Epithelial cell of esophagus (primary cell): ENCODE measurements at regions not wholly inside any gene's neighbourhood (a gene's known extent, or its start where the extent isn't known, plus 50 kb on each side); places are given as distances from the start of the nearest gene placed in this dataset.
A peak's percentile ranks its signal among the peaks of the same experiment; 100 is the strongest.

Experiments
- DNase-seq: peaks from one replicate; pipeline ENCODE4 v3.0.0; 2010; ENCODE audit warnings: low read depth
- H3K4me3 ChIP-seq: 2 replicates; pipeline ENCODE4 v1.5.1; 2011; ENCODE audit warnings: mild to moderate bottlenecking, low read length, control low read depth
- TF ChIP-seq, protein P1 (sequence below): IDR thresholded peaks from 2 replicates; pipeline ENCODE4 v1.5.1; 2011; ENCODE audit warnings: low read depth, mild to moderate bottlenecking, low read length, control low read depth, inconsistent platforms; ENCODE audit not compliant: insufficient read depth; ENCODE audit errors: missing control alignments

DNA sequence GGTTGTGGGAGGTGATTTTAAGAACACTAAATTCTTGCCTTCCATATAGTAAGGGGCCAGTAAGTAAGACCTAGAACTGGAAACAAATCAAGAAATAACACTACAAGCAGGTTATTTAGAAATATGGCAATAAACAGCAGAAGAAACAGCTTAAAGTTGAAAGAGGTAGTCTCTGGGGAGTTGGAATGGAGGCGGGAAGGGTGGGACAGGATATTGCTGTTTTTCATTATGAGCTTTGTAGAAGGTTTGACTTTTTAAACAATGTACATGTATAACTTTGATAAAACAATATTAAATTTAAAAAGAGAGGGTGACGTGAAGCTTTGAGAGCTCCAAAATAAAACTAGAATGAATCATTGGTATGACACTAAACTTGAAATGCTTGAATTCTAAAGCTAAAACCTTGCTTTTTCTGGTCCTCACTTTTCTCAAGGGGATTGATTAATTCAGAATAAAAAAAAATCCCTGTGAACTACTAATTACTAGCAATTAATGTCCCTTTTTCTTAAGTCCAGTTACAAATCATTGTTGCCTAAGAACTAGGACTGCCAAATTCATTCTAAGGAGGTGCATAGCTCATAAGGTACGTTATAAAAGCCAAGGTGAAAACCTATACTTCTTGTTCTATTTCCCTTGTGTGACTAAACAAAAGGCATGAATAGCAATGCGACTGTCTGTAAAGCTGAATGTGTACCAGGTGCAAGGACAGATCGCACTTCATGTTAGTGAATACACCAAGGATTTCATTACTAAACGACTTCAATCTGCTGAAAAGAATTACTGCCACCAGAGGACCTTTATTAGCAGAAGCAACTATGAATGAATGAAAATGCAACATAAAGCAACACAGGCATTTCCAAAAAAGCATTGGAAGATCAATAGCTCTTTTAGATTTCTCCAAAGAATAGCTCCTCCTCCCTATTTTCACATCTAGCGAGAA lies 177.5 kb downstream of the RBM43 start:
- no peak overlapping the region for H3K4me3 ChIP-seq
- TF ChIP-seq, protein P1, sequence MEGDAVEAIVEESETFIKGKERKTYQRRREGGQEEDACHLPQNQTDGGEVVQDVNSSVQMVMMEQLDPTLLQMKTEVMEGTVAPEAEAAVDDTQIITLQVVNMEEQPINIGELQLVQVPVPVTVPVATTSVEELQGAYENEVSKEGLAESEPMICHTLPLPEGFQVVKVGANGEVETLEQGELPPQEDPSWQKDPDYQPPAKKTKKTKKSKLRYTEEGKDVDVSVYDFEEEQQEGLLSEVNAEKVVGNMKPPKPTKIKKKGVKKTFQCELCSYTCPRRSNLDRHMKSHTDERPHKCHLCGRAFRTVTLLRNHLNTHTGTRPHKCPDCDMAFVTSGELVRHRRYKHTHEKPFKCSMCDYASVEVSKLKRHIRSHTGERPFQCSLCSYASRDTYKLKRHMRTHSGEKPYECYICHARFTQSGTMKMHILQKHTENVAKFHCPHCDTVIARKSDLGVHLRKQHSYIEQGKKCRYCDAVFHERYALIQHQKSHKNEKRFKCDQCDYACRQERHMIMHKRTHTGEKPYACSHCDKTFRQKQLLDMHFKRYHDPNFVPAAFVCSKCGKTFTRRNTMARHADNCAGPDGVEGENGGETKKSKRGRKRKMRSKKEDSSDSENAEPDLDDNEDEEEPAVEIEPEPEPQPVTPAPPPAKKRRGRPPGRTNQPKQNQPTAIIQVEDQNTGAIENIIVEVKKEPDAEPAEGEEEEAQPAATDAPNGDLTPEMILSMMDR: no peak
- no peak for DNase-seq

DNA sequence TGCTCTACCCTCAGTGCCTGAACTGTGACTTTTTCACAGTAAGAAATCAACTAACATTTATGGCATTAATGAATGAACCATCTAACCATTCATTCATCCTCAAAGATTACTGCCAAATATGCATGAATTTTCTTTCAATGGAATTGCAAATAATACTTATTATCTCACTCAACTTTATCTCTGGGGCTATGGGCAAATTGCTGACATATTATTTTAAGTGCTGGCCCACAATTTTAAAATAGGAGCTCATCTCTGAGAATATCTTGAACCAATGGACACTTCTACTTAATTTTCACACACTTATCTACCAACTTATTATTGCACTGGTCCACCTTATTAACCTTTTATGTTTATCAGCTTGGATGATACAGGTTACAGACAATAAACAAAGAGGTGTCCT lies 182.8 kb downstream of the RBM43 start:
- DNase-seq: no peak
- TF ChIP-seq, protein P1: no peak
- H3K4me3 ChIP-seq: no peak overlapping the region

DNA sequence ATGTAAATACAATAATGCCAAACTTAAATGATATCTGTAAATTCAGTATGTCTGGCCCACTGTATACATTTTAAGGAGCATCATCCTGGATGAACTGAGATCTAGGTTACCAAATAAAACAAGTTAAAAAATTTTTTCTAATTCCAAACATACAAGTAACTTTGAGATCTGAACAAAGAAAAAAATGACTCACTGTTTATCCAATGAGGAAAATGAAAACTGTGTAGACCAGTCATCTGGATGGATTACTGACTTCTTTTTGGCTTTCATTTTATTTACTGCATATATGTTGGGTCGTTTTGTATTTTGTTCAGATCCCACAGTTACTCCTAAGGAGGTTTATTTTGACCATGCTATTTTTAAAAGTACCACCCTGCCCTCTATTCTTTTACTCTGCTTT lies 189.8 kb downstream of the RBM43 start:
- DNase-seq: no peak
- no peak overlapping the region for H3K4me3 ChIP-seq
- TF ChIP-seq, protein P1: no peak

DNA sequence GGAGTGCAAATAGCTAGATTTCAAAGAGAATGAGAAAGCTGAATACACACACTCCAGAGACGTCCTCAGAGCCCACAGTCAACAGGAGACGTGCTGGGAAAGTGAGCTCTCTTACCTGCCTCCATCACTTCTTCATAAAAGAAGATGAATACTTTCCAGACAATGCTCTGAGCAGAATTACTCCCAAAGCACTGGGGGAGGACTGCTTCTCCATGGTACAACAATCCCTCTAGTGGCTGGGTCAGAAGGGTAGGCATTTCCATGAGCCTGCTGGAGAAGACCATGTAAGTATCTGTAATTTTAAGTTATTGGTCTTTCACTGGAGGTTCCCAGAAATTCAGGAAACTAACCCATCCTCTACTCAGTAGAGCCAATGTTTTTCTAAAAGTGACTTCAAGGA lies 190.3 kb downstream of the RBM43 start:
- TF ChIP-seq, protein P1: peak; percentile 55
- DNase-seq: peak; percentile 60
- no peak overlapping the region for H3K4me3 ChIP-seq

DNA sequence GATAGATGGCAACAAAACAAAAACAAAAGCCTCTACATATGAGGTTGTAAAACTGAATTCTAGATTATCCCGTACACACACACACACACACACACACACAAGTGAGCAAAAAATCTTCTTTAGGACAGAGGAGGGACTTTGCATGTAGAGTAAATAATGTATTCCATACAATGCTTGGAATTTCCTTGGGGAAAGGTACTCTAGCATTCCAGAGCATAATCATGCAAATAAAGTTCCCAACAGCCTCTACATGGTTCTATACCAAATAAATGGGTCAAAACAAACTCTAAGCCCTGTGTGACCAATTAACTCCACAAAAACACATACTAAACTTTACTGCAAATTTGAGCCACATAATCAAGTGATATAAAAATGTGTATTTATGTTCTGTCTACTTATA lies 191.4 kb downstream of the RBM43 start:
- TF ChIP-seq, protein P1: no peak
- DNase-seq: no peak
- H3K4me3 ChIP-seq: no peak overlapping the region

DNA sequence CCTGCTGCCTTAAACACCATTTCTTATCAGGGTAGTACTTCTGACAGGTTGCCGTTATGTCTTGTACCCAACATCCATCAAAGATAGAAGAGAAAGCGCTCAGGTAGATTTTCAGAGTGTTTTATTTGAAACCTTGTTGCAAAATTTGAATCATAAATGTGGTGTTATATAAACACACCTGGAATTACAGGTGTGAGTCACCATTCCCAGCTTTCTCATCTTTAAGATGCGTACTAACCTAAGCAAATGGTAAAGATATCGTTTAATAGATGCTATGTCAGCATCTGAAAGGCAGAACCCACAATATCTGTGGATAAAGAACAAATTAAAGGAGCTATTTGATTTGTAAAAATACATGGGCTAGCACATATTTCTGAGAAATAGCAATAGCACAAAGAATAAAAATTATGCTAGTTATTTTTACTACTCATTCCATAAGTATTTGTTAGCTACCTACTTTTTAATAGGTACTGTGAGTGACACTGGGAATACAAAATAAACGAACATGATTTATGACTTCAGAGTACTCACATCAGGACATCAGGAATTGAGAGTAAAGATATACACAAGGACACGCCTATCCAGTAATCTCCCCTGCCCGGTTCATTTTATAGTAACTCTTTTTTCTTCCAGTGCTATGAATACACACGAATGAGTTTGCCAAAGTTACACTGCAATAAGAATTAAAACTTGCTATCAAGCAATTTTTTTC lies 193.8 kb downstream of the RBM43 start:
- no peak overlapping the region for H3K4me3 ChIP-seq
- TF ChIP-seq, protein P1: no peak
- DNase-seq: peak; percentile 60
